ENCODE measurements at regions not wholly inside any gene's neighbourhood (a gene's known extent, or its start where the extent isn't known, plus 50 kb on each side); places are given as distances from the start of the nearest gene placed in this dataset.

- TF ChIP-seq CTCF (IDR thresholded peaks at IDR 0.05; ENCODE audit: low read length) (no peak), EZH2phosphoT487 (IDR thresholded peaks at IDR 0.05; ENCODE audit: low read length) (no peak)
These were observed 1270.9 kb downstream of the BRD1 start for GRCh38 chr22:48556751-48557150.

All from MM.1S (cell line).